GM12873 (cell line): ENCODE measurements at regions not wholly inside any gene's neighbourhood (a gene's known extent, or its start where the extent isn't known, plus 50 kb on each side); places are given as distances from the start of the nearest gene placed in this dataset.

Experiments
- CTCF ChIP-seq: IDR thresholded peaks from 2 replicates; pipeline ENCODE4 v1.5.1; 2012; ENCODE audit warnings: low read depth, mild to moderate bottlenecking, moderate library complexity, low read length, control low read depth; ENCODE audit not compliant: insufficient read depth; ENCODE audit errors: missing control alignments

GRCh38 chr16:8519179-8519578 is 71.1 kb downstream of the TMEM114 start:
- no peak for TF ChIP-seq CTCF

- TF ChIP-seq CTCF, result no peak
These were observed 73.0 kb downstream of the TMEM114 start for GRCh38 chr16:8517280-8517679.

GRCh38 chr16:8516471-8516870 is 73.8 kb downstream of the TMEM114 start:
- no peak for TF ChIP-seq CTCF

- TF ChIP-seq CTCF, result no peak
These were observed 77.2 kb downstream of the TMEM114 start for GRCh38 chr16:8512941-8513624.

GRCh38 chr16:8511464-8511863 is 78.8 kb downstream of the TMEM114 start:
- TF ChIP-seq CTCF, result no peak

GRCh38 chr16:8510160-8510559 is 80.2 kb downstream of the TMEM114 start:
- TF ChIP-seq CTCF, result no peak

- no peak for TF ChIP-seq CTCF
These were observed 84.9 kb downstream of the TMEM114 start for GRCh38 chr16:8505327-8505991.
